ENCODE measurements at regions not wholly inside any gene's neighbourhood (a gene's known extent, or its start where the extent isn't known, plus 50 kb on each side); places are given as distances from the start of the nearest gene placed in this dataset.

DNA sequence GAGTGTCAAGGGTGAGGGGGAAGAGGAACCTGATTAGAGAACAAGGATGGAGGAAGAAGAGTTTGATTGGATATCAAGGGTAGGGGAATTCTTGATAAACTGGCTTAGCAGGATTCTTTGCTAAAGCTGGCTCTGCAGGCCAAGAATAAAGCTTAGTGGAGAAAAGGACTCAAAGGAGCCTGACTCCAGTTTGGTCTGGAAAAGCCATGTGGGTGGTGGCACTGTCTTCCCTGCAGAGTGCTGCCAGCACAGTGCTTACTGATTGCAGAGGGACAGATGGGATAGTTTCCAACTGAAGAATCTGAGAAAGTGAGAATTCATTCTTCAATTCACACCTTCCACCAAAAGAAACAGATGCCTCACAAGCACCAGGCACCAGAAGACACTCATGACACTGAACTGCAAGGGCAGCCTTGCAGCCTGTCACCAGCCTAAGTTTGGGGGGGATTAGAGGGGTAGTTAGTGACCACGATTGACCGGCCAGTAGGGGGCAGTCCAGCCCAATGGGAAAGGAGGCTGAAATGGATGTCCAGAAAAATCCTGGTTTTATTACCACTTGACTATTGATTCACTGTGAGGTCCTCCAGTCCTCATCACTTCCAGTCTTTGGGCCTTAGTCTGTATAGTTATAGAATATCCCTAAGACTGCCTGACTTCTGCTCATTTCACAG lies 334.5 kb downstream of the SMAD2 start:
- no peak for DNase-seq
- no peaks in the 10 kb centered on the region for H3K36me3 ChIP-seq (ENCODE audit: control insufficient read depth, insufficient read depth, low read length)
- intact Hi-C loops (cut with micrococcal nuclease; ENCODE audit: unreplicated experiment) = no loop called here
- H3K4me3 ChIP-seq (ENCODE audit: low read depth, low read length) = no peak overlapping the region
- no peaks in the 10 kb centered on the region for H3K27me3 ChIP-seq (replicated peaks; ENCODE audit: control insufficient read depth, insufficient read depth, low read length)
- BruUV-seq (replicated peaks) = no TSS peak
- ChIA-PET CTCF (no interaction called here), POLR2A (no interaction called here)
- TF ChIP-seq, protein P1, sequence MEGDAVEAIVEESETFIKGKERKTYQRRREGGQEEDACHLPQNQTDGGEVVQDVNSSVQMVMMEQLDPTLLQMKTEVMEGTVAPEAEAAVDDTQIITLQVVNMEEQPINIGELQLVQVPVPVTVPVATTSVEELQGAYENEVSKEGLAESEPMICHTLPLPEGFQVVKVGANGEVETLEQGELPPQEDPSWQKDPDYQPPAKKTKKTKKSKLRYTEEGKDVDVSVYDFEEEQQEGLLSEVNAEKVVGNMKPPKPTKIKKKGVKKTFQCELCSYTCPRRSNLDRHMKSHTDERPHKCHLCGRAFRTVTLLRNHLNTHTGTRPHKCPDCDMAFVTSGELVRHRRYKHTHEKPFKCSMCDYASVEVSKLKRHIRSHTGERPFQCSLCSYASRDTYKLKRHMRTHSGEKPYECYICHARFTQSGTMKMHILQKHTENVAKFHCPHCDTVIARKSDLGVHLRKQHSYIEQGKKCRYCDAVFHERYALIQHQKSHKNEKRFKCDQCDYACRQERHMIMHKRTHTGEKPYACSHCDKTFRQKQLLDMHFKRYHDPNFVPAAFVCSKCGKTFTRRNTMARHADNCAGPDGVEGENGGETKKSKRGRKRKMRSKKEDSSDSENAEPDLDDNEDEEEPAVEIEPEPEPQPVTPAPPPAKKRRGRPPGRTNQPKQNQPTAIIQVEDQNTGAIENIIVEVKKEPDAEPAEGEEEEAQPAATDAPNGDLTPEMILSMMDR (IDR thresholded peaks at IDR 0.05; ENCODE audit: insufficient read depth in 1 of 2, low read depth in 1 of 2, low read length in 1 of 2, severe bottlenecking in 1 of 2, unreplicated experiment in 1 of 2) = no peak
- no peaks in the 10 kb centered on the region for H3K9me3 Mint-ChIP-seq (ENCODE audit: unreplicated experiment)
- H3K36me3 Mint-ChIP-seq (ENCODE audit: insufficient read depth, unreplicated experiment) = no peaks in the 10 kb centered on the region
- no peak overlapping the region for H3K27ac Mint-ChIP-seq (ENCODE audit: unreplicated experiment)
- no peaks in the 10 kb centered on the region for H3K9me3 ChIP-seq
- H3K4me3 Mint-ChIP-seq (ENCODE audit: unreplicated experiment) = no peak overlapping the region
- peaks cover 5% of the 10 kb centered on the region for H3K27me3 Mint-ChIP-seq (ENCODE audit: insufficient read depth, unreplicated experiment)
- H3K4me1 ChIP-seq = no peaks in the 10 kb centered on the region
- no peaks in the 10 kb centered on the region for H3K4me1 Mint-ChIP-seq (ENCODE audit: low read depth, unreplicated experiment)

- no peaks in the 10 kb centered on the region for H3K9me3 ChIP-seq
- no peak overlapping the region for H3K4me3 ChIP-seq (ENCODE audit: low read depth, low read length)
- no peak for DNase-seq
- no peaks in the 10 kb centered on the region for H3K4me1 ChIP-seq
- Mint-ChIP-seq H3K4me3 (ENCODE audit: unreplicated experiment) (no peak overlapping the region), H3K27me3 (ENCODE audit: insufficient read depth, unreplicated experiment) (peaks cover 5% of the 10 kb centered on the region), H3K9me3 (ENCODE audit: unreplicated experiment) (no peaks in the 10 kb centered on the region), H3K36me3 (ENCODE audit: insufficient read depth, unreplicated experiment) (no peaks in the 10 kb centered on the region), H3K4me1 (ENCODE audit: low read depth, unreplicated experiment) (no peaks in the 10 kb centered on the region), H3K27ac (ENCODE audit: unreplicated experiment) (no peak overlapping the region)
- BruUV-seq (replicated peaks) = no TSS peak
- ChIA-PET POLR2A (no interaction called here), CTCF (no interaction called here)
- H3K36me3 ChIP-seq (ENCODE audit: control insufficient read depth, insufficient read depth, low read length) = no peaks in the 10 kb centered on the region
- intact Hi-C loops (cut with micrococcal nuclease; ENCODE audit: unreplicated experiment) = no loop called here
- H3K27me3 ChIP-seq (replicated peaks; ENCODE audit: control insufficient read depth, insufficient read depth, low read length) = no peaks in the 10 kb centered on the region
- TF ChIP-seq, protein P1 (IDR thresholded peaks at IDR 0.05; ENCODE audit: insufficient read depth in 1 of 2, low read depth in 1 of 2, low read length in 1 of 2, severe bottlenecking in 1 of 2, unreplicated experiment in 1 of 2) = no peak
These were observed 335.8 kb downstream of the SMAD2 start for GRCh38 chr18:47594621-47595086.

DNA sequence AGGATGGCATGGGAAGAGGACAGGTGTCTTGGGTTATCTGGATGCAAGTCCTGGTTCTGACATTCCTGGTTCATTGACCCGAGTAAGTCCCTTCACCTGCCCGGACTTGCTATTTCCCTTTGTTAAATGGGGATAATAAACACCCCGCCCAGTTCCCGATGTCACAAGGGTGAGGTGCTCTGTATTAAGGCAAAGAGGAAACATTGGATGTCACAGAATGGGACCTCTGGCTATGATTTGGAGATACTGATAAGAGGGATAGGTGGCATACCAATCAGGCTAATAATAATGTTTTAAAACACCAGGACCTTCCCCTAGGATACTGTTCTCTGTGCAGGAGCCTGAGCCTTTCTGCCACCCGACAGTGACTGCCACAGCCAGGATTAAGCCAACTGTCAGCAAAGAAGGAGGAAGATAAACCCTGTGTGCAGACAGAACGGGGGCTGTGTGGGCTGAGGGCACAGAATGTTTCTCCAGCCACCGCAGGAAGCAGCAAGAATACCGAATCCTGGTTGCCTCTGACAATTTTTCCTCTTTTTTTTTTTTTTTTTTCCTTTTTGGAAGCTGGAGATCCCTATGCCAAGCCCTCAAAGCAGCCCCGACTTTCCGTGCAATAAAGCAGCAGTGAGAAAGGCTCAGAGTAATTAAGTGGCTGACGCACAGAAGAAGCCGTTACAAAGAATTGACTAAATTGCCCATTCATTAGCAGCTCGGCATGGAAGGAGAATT lies 336.6 kb downstream of the SMAD2 start:
- no peak overlapping the region for H3K27ac Mint-ChIP-seq (ENCODE audit: unreplicated experiment)
- no peaks in the 10 kb centered on the region for H3K4me1 ChIP-seq
- no peaks in the 10 kb centered on the region for H3K36me3 Mint-ChIP-seq (ENCODE audit: insufficient read depth, unreplicated experiment)
- peaks cover 5% of the 10 kb centered on the region for H3K27me3 Mint-ChIP-seq (ENCODE audit: insufficient read depth, unreplicated experiment)
- CTCF ChIA-PET = no interaction called here
- TF ChIP-seq, protein P1 (IDR thresholded peaks at IDR 0.05; ENCODE audit: insufficient read depth in 1 of 2, low read depth in 1 of 2, low read length in 1 of 2, severe bottlenecking in 1 of 2, unreplicated experiment in 1 of 2) = no peak
- no peaks in the 10 kb centered on the region for H3K27me3 ChIP-seq (replicated peaks; ENCODE audit: control insufficient read depth, insufficient read depth, low read length)
- H3K4me3 ChIP-seq (ENCODE audit: low read depth, low read length) = no peak overlapping the region
- POLR2A ChIA-PET = no interaction called here
- no peaks in the 10 kb centered on the region for H3K36me3 ChIP-seq (ENCODE audit: control insufficient read depth, insufficient read depth, low read length)
- no peak overlapping the region for H3K4me3 Mint-ChIP-seq (ENCODE audit: unreplicated experiment)
- intact Hi-C loops (cut with micrococcal nuclease; ENCODE audit: unreplicated experiment) = no loop called here
- H3K9me3 ChIP-seq = no peaks in the 10 kb centered on the region
- BruUV-seq (replicated peaks) = no TSS peak
- H3K4me1 Mint-ChIP-seq (ENCODE audit: low read depth, unreplicated experiment) = no peaks in the 10 kb centered on the region
- H3K9me3 Mint-ChIP-seq (ENCODE audit: unreplicated experiment) = no peaks in the 10 kb centered on the region
- no peak for DNase-seq

All from Caco-2 (cell line).